PFSK-1 (cell line): ENCODE measurements at regions not wholly inside any gene's neighbourhood (a gene's known extent, or its start where the extent isn't known, plus 50 kb on each side); places are given as distances from the start of the nearest gene placed in this dataset.

Source experiments
- FOXP2 ChIP-seq: optimal IDR thresholded peaks from 2 replicates; pipeline ENCODE3; 2011; ENCODE audit warnings: borderline replicate concordance, control low read depth, inconsistent platforms; ENCODE audit not compliant: insufficient read depth; ENCODE audit errors: extremely low read length, extremely low read depth
- POLR2AphosphoS5 ChIP-seq: IDR thresholded peaks from 2 replicates; pipeline ENCODE4 v1.6.1; 2012; ENCODE audit warnings: low read depth, mild to moderate bottlenecking, control low read depth, low read length, moderate library complexity
- REST ChIP-seq, 2 experiments: IDR thresholded peaks; 2 replicates each; pipeline versions ENCODE4 v1.6.1 to v1.8.0; 2011 to 2012; ENCODE audit warnings: low read depth in 2 of 2, low read length in 2 of 2, control low read depth in 1 of 2, inconsistent platforms in 1 of 2, mild to moderate bottlenecking in 1 of 2, moderate library complexity in 1 of 2; ENCODE audit not compliant: insufficient read depth in 1 of 2
- SIN3A ChIP-seq: IDR thresholded peaks from 2 replicates; pipeline ENCODE4 v1.6.1; 2012; ENCODE audit warnings: mild to moderate bottlenecking, low read length, moderate library complexity, borderline replicate concordance; ENCODE audit not compliant: insufficient read depth
- TAF1 ChIP-seq: IDR thresholded peaks from 2 replicates; pipeline ENCODE4 v1.6.1; 2012; ENCODE audit warnings: low read length, control low read depth, borderline replicate concordance; ENCODE audit not compliant: insufficient read depth

- TF ChIP-seq TAF1 (no peak), POLR2AphosphoS5 (no peak), SIN3A (no peak), REST (IDR thresholded peaks at IDR 0.05; ENCODE audit: insufficient read depth in 1 of 2, low read depth in 2 of 2, low read length in 2 of 2) (no peak), FOXP2 (no peak)
These were observed 977.6 kb downstream of the BRD1 start for GRCh38 chr22:48849963-48850657.
